Psoas muscle (tissue), 7 donors: ENCODE measurements at regions not wholly inside any gene's neighbourhood (a gene's known extent, or its start where the extent isn't known, plus 50 kb on each side); places are given as distances from the start of the nearest gene placed in this dataset.

Source experiments
- ATAC-seq, 4 donors: fragments of 200-7000 bp; cut with Tn5 transposase; one replicate each; pipeline ENCODE4 v1.9.1; 2020; ENCODE audit warnings: moderate library complexity in 3 of 4, mild to moderate bottlenecking in 2 of 4
- DNase-seq, 2 donors: peaks; one replicate each; pipeline ENCODE4 v3.0.0-alpha.2; 2020
- H3K27ac ChIP-seq: fragments of 200-600 bp; one replicate; pipeline ENCODE4 v1.8.0; 2022
- H3K27me3 ChIP-seq, 3 donors: fragments of 200-600 bp in 1 of 3; one replicate each; pipeline versions ENCODE4 v1.6.1 to v1.8.0; 2013 to 2022; ENCODE audit warnings: low read length in 2 of 3, mild to moderate bottlenecking in 2 of 3, moderate library complexity in 1 of 3; ENCODE audit not compliant: insufficient read depth in 3 of 3
- H3K36me3 ChIP-seq, 2 donors: fragments of 200-600 bp in 1 of 2; one replicate each; pipeline versions ENCODE4 v1.6.1 to v1.8.0; 2013 to 2022; ENCODE audit warnings: low read depth in 1 of 2, mild to moderate bottlenecking in 1 of 2, moderate library complexity in 1 of 2; ENCODE audit not compliant: insufficient read depth in 1 of 2
- H3K4me1 ChIP-seq: fragments of 200-600 bp; one replicate; pipeline ENCODE4 v1.8.0; 2022
- H3K4me3 ChIP-seq: fragments of 200-600 bp; one replicate; pipeline ENCODE4 v1.8.0; 2022; ENCODE audit warnings: mild to moderate bottlenecking
- H3K9me3 ChIP-seq: fragments of 200-600 bp; one replicate; pipeline ENCODE4 v1.8.0; 2022
- CTCF ChIP-seq: fragments of 200-600 bp; IDR thresholded peaks from one replicate; pipeline ENCODE4 v1.8.0; 2022; ENCODE audit warnings: antibody characterized with exemption
- WGBS, 3 donors: extraction: QIAGEN DNeasy Blood & Tissue Kit; methylation state at CpG; one replicate each; pipeline versions ENCODE4 v1.1.6 to v1.1.7; 2013; 5-methylcytosine and 5-hydroxymethylcytosine counted together
- intact Hi-C, 2 donors: fragments of 100-400 bp; cut with DNase I; formaldehyde crosslinking; loops; one replicate each; pipeline versions ENCODE4 v1.11.0 to v1.14.2; 2022
- donor health status: healthy with polysubstance abuse.
- donor health status: DM: no; HTN: no; CAD: no; lungs with moderate emphysema.
- donor health status: Bipolar disorder and iron deficiency.
- donor health status: healthy.
- donor health status: DM: yes; HTN: yes; CAD: no.
- donor health status: DM: no; HTN: no; CAD: no.
- donor health status: DM: yes; HTN: yes; CAD: no.

GRCh38 chr11:82047200-82047599 is 686.5 kb downstream of the FAM181B start:
- Histone ChIP-seq H3K4me3 (no peak overlapping the region), H3K9me3 (no peaks in the 10 kb centered on the region), H3K4me1 (no peaks in the 10 kb centered on the region), H3K27me3 (no peaks in the 10 kb centered on the region), H3K36me3 (no peaks in the 10 kb centered on the region), H3K27ac (no peak overlapping the region)
- 87 to 92% (median 90%) methylated on average over 1 of the region's 1 CpG for WGBS, 3 donors
- DNase-seq = no peak
- no peak for TF ChIP-seq CTCF
- no peak for ATAC-seq
- intact Hi-C loops = no loop called here

DNA sequence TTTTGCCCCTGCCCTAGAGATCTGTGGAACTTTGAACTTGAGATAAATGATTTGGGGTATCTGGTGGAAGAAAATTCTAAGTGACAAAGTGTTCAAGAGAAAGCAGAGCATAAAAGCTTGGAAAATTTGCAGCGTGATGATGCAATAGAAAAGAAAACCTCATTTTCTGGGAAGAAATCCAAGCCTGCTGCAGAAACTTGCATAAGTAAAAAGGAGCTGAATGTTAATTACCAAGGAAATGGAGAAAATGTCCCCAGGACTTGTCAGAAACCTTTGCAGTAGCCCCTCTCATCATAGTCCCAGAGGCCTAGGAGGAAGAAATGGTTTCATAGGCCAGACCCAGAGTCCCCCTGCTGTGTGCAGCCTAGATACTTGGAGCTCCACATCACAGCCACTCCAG is 686.9 kb downstream of the FAM181B start:
- no peak for ATAC-seq
- TF ChIP-seq CTCF = no peak

DNA sequence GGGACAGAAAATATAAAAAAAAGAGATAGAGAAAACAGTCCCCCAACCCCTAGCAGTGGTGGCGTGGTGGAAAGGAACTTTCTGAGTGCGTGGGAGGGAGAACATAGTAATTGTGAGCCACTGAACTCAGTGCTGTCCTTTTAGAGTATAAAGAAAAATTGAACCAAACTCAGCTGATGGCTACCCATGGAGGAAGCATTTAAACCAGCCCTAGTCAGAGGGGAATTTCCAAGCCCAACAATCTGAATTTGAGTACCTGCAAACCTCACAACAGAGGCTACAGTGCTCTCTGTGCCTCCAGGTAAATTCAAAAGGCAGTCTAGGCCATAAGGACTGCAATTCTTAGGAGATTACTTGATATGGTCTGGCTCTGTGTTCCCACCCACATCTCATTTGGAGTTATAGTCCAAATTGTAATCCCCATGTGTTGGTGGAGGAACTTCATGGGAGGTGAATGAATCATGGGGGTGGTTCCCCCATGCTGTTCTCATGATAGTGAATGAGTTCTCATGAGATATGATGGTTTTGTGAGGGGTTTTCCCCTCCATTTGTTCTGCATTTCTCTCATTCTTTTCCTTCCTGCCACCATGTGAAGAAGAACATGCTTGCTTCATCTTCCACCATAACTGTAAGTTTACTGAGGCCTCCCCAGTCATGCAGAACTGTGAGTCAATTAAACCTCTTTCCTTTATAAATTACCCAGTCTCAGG is 687.8 kb downstream of the FAM181B start:
- 90 to 94% (median 92%) methylated on average over 2 of the region's 2 CpGs for WGBS, 3 donors
- ATAC-seq = no peak
- no peak overlapping the region for H3K4me3 ChIP-seq
- TF ChIP-seq CTCF = no peak
- DNase-seq = no peak
- no peaks in the 10 kb centered on the region for H3K27me3 ChIP-seq
- H3K4me1 ChIP-seq = no peaks in the 10 kb centered on the region
- no peak overlapping the region for H3K27ac ChIP-seq
- H3K36me3 ChIP-seq = no peaks in the 10 kb centered on the region
- intact Hi-C loops = no loop called here
- no peaks in the 10 kb centered on the region for H3K9me3 ChIP-seq

More for the DNA sequence above, 686.9 kb downstream of the FAM181B start:
- Histone ChIP-seq H3K27ac (no peak overlapping the region), H3K4me3 (no peak overlapping the region), H3K36me3 (no peaks in the 10 kb centered on the region), H3K4me1 (no peaks in the 10 kb centered on the region), H3K27me3 (no peaks in the 10 kb centered on the region), H3K9me3 (no peaks in the 10 kb centered on the region)
- intact Hi-C loops = no loop called here
- DNase-seq = no peak
- 63 to 92% (median 77%) methylated on average over 1 of the region's 1 CpG for WGBS, 3 donors

GRCh38 chr11:82043316-82043715 is 690.3 kb downstream of the FAM181B start:
- Histone ChIP-seq H3K36me3 (no peaks in the 10 kb centered on the region), H3K4me3 (no peak overlapping the region), H3K4me1 (no peaks in the 10 kb centered on the region), H3K9me3 (no peaks in the 10 kb centered on the region), H3K27me3 (no peaks in the 10 kb centered on the region), H3K27ac (no peak overlapping the region)
- WGBS, 3 donors = 23 to 34% (median 31%) methylated on average over 2 of the region's 2 CpGs
- DNase-seq (no peak), ATAC-seq (no peak)
- intact Hi-C loops = no loop called here
- no peak for TF ChIP-seq CTCF

DNA sequence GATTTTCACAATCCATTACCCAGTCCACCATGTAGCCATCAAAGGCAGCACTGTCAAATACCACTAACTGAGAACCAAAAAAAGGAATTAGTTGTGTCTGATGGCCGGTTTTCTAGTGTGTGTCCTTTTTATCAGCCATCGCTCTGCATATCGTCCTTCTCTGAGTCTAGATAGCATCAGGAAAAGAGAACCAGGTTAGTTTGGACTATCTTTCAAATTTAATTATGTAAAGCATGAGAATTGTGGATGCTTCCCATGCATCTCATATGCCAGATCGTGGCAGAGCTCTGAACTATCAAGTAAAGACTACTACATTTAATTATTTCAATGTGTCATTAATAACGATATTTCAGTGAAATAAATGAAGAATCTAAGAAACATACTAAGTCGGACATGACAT is 691.9 kb downstream of the FAM181B start:
- 84 to 91% (median 84%) methylated on average over 6 of the region's 6 CpGs for WGBS, 3 donors
- Histone ChIP-seq H3K9me3 (no peaks in the 10 kb centered on the region), H3K36me3 (no peaks in the 10 kb centered on the region), H3K4me1 (no peaks in the 10 kb centered on the region), H3K27ac (no peak overlapping the region), H3K4me3 (no peak overlapping the region), H3K27me3 (no peaks in the 10 kb centered on the region)
- ATAC-seq (no peak), DNase-seq (no peak)
- TF ChIP-seq CTCF = no peak
- intact Hi-C loops = no loop called here
